Right lobe of liver (tissue), 4 donors: ENCODE measurements at regions not wholly inside any gene's neighbourhood (a gene's known extent, or its start where the extent isn't known, plus 50 kb on each side); places are given as distances from the start of the nearest gene placed in this dataset.

Experiments used
- POLR2A ChIP-seq: fragments of 450-650 bp; IDR thresholded peaks from one replicate; pipeline ENCODE4 v1.6.1; 2017; ENCODE audit warnings: antibody characterized with exemption, mild to moderate bottlenecking
- TF ChIP-seq, protein P1 (sequence below), 4 donors: fragments of 200-600 bp in 3 of 4; fragments of 450-650 bp in 1 of 4; IDR thresholded peaks; one replicate each; pipeline versions ENCODE4 v1.5.1 to v1.8.0; 2016 to 2022; ENCODE audit warnings: antibody characterized with exemption in 4 of 4, mild to moderate bottlenecking in 2 of 4
- donor health status: DM: no; HTN: no; CAD: no.
- donor health status: DM: no; HTN: no; CAD: no.
- donor health status: DM: no; HTN: yes; CAD: no.

DNA sequence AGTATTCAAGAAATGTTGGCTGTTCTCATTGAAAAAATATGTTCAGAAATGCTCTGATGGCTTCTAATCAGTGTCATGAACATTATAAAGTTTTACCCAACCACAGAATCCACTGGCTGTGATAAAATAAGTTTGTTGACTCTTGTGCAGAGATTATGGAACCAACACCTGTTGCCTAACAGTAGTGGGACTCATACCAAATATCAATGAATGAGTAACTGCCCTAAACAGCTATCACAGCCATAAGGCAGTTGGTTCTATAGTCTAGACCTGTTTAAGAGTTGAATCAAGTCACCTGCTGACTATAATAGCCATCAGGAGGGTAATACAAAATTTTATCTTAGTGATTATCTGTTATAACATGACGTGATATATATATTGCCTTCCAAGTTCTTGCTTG lies 168.3 kb downstream of the ATOH1 start:
- no peak for TF ChIP-seq POLR2A
- TF ChIP-seq, protein P1, sequence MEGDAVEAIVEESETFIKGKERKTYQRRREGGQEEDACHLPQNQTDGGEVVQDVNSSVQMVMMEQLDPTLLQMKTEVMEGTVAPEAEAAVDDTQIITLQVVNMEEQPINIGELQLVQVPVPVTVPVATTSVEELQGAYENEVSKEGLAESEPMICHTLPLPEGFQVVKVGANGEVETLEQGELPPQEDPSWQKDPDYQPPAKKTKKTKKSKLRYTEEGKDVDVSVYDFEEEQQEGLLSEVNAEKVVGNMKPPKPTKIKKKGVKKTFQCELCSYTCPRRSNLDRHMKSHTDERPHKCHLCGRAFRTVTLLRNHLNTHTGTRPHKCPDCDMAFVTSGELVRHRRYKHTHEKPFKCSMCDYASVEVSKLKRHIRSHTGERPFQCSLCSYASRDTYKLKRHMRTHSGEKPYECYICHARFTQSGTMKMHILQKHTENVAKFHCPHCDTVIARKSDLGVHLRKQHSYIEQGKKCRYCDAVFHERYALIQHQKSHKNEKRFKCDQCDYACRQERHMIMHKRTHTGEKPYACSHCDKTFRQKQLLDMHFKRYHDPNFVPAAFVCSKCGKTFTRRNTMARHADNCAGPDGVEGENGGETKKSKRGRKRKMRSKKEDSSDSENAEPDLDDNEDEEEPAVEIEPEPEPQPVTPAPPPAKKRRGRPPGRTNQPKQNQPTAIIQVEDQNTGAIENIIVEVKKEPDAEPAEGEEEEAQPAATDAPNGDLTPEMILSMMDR (IDR thresholded peaks at IDR 0.05): no peak
